HG03066 (cell line): ENCODE measurements at regions not wholly inside any gene's neighbourhood (a gene's known extent, or its start where the extent isn't known, plus 50 kb on each side); places are given as distances from the start of the nearest gene placed in this dataset.
"Not testable (repeated sequence)": the region's sequence is repeated elsewhere in the genome, so short reads cannot be mapped to it uniquely, and the experiment has no call there.

Source experiments
- ATAC-seq: cut with Tn5 transposase; IDR thresholded peaks from one replicate; pipeline ENCODE4 v1.9.1; 2021; ENCODE audit warnings: low read depth; ENCODE audit not compliant: unreplicated experiment

DNA sequence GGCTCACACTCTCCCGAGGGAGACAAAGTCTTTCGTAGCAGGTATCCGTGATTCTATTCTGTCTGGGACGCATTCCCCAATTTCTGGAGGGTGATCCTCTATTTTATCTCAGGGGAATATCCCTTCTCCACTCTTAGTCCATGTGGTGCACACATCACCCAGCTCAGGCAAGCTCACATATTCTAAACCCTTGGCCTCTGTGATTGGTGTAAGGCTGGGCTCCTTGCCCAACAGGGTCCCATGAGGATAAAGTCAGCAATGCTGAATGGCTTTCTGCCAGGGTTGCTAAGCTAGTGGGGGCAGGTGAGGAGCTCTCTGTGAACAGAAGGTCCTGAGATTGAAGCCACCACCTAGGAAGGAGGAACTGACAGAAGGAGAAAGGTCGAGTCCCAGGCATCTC lies 137.2 kb downstream of the CDH26 start:
- ATAC-seq: no peak

DNA sequence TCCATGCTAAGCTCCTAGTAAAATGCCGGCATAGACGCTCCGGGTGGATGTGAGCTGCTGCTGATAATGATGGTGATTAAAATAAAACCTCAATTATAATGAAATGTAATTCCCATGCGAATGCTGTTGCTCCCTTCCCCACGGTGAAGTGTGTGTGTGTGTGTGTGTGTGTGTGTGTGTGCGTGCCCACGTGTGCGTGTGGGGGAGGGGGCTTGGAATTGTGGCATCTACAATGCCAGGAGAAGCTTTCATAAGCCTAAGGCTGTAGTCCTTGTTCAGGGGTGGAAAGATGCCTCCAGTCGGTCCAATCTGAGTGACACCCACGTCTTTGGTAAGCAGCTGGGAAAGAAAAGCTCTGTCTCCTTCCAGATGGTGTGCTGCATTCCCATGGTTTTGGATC lies 137.9 kb downstream of the CDH26 start:
- no peak for ATAC-seq

DNA sequence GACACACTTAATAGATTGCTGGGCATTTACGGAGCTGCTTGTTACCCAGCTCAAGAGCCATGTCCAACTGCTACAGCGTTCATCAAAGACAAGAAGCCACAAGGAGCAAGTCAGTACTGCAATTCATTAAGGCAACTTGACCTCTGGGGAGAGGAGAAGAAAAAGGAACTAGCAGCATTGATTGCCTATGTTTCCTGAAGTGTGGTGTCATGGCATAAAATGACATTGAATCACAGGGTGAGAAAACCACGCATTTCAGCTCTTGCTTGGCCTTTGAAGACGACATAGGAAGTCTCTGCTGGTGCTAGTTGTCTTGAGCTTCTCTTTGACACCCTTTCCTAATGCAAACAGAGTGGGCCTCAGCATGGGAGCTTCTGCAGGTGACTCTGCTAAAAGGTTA lies 139.1 kb downstream of the CDH26 start:
- no peak for ATAC-seq

DNA sequence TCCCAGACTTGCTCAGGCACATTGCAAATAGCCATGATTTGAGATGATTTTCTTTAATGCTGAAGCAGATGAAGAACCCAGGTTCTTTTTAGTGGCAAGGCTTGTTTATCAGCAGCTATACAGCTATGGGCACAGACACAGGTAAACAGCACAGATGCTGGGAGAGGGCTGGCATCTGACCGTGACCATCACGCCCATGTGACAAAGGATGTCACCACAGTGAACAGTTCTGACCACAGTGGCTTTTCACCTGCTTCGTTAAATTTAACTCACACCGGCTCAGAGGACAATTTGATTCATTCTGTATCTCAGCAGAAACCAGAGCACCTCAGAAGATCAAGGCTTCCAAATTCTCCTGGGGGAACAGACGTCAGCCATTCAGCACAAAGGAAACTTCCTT lies 142.6 kb downstream of the CDH26 start:
- ATAC-seq: no peak

DNA sequence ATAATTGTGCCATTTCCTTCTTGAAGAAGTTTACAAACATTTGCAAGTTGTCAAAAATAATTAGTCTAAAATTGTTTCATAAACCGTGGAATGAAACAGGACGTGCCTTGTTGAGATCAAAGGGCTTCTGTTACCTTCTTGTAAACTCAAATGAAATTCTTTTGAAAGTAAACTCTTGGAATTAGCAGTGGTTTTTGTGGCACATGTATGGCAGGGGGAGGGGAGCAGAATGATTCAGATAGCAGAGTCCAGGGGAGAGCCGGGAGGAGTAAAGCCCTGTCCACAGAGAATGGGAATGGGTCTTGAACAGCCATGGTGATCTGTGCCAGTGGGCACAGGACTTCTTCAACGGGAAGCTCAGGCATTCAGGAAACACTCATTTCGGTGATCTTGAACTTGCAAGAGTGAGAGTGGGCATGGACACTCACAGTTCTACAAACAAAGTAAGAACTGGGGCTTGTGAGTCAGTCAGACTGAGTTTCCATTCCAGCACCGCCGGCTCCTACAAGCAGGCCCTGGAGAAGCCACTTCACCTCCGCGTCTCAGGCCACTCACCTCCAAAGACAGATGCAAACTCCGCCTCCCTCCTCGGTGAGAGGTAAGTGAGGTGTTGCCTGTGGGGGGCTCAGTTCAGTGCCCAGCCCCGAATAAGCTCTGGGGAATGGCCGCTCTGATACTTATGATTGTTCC lies 143.1 kb downstream of the CDH26 start:
- no peak for ATAC-seq

DNA sequence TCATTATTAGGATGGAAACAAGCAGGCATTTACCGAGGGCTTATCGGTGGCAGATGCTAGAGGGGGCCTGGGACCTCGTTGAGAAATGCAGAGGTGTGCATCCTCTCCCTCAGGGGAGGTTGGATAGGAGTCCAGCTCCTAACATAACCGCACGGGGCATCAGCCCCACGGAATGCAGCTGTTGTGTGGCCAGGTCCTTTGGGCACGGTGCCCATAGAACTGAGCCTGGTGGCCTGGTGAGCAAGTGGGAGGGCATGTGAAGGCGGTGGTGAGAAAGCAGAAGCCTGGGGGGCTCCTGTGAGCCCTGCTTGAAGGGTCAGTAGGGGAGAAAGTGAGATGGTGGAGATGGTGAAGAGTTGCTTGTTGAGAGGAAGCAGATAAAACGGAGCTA lies 143.7 kb downstream of the CDH26 start:
- no peak for ATAC-seq

DNA sequence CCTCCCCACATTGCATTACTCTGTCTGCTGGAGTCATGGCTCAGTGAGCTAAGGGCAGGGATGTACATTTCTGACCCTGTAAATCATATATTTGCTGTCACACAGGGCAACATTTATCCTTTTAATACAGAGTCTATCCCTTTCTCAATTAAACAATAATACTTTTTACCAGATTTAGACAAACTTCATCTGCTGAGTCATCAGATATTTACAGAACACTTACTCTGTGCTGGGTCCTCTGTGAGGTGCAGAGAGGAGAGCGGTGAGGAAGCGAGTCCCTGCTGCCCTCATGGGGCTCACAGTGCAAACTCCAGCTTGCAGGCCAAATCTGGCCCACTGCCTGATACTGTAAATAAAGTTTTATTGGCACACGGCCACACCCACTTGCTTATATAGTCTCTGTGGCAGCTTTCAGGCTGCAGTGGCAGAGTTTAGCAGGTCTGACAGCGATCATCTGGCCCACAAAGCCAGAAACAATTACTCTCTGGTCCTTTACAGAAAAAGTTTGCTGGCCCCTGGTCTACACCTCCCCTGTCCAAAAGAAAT lies 144.5 kb downstream of the CDH26 start:
- no peak for ATAC-seq

DNA sequence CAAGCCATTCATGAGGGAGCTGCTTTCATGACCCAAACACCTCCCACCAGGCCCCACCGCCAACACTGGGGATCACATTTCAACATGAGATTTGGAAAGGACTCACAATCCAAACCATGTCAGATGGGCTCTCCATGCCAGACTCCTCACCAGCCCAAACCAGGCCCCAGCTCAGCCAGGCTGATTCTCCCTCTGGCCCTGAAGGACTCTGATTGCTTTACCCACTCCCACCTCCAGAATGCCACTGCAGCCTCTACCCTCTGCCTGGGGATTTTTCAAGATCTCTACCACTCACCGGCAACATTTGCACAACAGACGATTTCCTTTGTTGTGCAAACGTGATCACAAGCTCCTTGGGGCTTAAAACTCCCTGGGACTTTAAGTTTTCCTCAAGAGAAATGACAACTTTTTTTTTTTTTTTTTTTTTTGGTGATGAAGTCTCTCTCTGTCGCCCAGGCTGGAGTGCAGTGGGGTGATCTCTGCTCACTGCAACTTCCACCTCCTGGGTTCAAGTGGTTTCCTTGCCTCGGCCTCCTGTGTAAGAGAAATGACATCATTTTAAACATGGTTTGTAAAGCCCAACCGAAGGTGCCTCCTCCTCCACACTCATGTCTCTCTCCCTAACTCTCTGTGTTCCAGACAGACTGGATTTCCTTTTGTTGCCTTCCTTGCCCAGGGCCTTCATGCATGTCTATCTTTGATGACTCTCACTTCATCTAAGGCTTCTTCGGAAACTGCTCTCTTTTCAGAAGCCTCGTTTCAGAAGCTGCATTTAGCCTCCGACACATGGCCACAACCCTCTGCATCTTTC lies 147.0 kb downstream of the CDH26 start:
- ATAC-seq: no peak

DNA sequence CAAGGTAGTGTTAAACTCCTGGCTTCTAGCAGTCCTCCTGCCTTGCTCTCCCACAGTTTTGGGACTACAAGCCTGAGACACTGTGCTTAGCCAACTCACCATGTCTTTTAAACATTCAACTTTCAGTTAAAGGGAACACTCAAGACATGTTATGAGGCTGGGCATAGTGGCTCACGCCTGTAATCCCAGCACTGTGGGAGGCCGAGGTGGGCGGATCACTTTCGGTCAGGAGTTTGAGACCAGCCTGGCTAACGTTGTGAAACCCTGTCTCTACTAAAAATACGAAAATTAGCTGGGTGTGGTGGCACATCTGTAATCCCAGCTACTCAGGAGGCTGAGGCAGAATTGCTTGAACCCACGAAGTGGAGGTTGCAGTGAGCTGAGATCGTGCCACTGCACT lies 148.0 kb downstream of the CDH26 start:
- ATAC-seq: not testable (repeated sequence)

DNA sequence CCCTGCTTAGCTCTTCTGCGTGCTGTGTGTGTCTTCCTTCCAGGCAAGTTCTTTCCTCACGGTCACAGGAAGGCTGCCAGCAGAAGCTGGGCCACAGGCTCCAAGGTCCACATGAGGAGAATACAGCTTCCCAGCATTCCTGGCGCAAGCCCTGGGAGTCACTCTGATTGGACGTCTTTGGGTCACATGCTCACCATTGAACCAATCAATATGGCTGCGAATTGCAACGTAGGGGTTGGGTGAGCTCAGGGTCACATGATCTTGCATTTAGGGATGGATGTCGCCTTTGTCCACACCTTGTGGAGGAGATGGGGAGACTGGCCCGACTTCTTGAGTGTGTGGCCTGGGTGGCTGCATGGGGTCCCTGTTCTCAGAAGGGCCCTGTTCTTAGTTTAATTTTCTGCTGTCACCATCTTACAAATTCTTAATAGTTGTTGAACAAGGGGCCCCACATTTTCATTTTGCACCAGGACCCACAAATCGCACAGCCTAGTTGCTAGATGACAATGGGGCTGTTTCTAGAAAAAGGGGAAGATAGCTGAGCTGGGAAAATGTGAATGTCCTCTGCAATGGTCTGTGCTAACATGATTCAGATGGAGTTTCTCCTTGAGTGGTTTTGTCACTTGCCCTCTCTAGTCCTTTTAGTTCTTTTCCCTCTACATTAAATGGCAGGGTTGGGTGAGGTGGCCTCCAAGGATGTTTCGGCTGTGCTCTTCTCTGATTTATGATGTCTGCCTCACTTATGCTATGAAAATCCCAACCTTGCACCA lies 149.6 kb downstream of the CDH26 start:
- no peak for ATAC-seq

DNA sequence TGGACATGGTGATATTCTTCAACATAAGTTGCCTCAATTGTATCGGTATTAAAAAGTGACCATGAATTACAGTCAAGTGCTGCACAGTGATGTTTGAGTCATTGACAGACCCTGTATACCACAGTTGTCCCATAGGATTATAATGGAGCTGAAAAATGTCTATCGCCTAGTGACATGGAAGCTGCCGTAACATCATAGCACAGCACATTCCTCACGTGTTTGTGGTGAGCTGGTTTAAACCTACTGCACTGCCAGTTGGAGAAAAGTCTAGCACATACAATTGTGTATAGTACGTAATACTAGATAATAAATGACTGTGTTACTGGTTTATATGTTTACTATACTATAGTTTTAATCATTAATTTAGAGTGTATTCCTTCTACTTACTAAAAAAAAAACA lies 150.2 kb downstream of the CDH26 start:
- no peak for ATAC-seq

DNA sequence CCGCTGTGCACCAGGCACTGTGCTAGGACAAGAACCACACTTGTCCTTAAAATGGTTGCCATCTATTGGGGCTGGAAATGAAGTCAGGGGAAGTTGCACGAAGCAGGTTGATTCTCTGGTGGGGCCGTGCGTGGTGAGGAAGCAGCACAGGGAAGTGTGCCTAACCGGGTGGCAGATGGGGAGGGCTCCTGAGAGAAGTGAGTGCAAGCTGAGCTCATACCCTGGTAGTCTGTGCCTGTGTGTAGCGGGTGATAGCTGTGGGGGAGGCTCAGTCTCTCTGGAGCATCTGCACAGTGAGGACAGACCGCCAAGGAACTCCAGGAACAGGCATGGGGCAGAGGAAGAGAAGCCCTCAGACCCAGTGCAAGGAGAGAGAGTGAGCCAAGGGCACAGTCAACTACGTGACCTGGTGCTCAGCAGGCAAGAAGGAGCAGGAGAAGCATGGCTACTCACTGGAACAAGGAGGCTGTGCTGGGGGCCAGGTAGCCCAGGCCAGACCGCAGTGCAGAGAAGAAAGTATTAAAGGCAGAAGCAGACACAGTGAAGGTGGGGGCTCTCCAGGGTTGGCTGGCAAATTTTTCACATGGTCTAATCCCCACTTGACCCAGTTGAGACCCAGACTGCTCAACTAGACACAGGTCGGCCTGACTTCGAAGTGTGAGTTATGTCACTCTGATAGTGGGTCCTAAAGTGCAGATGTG lies 155.0 kb downstream of the CDH26 start:
- no peak for ATAC-seq

DNA sequence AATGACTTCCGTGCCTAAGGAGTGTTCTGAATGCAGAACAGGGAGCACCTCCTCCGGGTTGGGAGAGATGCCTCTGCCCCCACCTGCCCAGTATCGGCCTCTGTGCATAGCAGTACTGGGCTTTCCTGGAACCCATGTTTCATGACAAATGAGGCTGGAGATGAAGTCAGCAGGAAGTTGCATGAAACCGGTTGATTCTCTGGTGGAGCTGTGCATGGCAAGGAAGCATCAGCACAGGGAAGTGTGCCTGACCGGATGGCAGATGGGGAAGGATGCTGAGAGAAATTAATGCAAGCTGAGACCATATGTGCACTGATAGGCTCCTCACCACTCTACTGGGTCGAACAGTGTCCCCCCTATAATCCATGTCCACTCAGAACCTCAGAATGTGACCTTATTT lies 155.5 kb downstream of the CDH26 start:
- ATAC-seq: no peak

DNA sequence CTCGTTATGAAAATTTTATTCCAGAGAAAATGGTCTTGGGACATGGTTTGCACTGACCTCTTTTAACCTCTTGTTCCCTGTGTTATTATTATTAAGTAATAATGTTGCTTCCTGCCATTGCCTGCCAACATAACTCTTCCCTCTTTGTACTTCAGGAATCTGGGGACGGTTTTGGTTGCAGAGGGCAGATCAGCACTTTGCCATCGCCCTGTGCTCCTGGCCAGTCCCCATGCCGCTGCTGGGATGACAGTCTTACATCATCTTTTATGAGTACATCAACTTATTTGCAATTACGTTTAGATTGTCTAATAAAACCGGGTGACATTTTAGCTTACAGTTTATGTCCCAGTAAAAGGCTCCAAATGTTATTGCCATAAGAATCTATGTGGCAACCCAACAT lies 157.2 kb downstream of the CDH26 start:
- ATAC-seq: no peak

DNA sequence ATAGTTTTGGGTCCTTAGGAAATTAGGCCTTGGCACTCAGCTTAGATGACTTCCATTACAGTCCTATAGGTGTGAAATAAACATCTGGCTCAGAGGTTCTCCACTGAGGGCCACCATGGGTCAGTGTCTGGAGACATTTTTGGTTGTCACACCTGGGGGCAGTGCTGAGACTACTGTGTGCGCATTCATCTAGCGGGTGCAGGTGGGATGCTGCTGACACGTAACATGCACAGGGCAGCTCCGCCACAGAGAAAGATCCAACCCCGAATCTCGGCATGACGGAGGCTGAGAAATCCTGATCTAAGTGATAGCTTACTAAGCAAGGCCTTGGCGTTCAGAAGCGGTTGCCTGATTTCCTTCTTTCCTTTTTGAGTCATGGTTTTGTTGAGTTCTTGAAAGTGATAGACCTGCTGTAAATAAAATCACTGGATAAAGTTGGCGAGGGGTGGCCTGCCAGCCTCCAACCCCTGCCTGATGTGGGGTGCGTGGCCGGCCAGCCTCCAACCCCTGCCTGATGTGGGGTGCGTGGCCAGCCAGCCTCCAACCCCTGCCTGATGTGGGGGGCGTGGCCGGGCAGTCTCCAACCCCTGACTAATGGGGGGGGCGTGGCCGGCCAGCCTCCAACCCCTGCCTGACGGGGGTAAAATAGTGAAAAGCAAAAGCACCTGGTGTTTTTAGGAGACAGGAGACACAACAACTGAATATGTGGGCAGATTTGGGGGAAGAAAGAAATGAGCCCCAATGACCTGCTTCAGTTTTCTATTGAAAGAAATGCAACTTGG lies 158.1 kb downstream of the CDH26 start:
- no peak for ATAC-seq

DNA sequence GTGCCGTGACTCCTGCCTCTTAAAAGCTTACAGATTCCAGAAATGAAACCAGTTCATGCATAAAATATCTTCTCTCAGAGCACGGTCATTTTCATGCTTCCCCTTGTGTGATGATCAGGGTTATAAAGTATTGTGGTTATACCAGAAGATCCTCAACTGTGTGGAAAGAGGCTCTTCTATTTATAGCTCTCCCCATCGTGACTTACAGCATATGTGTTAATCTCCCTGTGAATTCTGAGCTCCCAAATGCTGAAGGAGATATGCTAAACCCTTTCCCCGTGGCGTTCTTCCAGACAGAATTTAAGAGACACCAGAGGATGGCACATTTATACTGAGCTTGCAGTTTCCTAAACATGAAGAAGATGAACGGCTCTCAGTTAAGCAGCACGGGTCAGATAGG lies 158.8 kb downstream of the CDH26 start:
- no peak for ATAC-seq

DNA sequence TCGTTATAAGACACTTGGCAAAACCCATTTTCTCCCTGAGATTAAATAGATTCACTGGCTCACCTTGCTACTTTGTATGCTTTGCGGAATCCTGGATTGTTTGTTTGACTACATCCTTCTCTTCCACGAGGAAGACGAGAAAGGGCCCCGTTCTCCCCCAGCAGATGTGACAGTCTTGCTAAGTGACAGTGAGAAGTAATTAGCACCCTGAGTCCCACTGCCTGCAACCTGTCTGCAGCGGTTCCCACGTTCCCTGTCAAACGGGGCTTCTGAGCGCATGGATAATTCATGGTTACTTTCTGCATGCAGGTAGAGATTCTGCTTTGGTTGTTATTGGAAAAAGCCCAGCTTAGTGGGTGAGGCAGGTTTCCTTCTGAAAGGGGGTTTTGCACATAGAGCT lies 163.7 kb downstream of the CDH26 start:
- ATAC-seq: no peak

DNA sequence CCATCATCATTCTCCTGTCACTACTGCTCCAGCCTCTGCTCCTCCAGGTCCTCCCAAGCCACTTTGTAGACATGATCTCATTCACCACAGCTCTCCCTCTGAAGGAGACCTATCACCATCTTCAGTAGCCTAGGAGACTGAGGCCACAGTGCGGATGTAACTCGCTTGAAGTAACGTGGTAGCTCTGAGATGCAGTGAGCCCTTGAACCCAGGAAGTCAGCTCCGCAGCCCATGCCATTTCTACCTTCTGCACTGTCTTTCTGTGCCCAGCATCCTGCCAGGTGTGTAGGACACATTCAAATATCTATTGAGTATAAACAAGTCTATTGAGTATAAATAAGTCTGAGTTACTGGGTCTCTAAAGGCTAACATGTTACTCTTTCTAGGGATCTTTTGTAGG lies 164.4 kb downstream of the CDH26 start:
- ATAC-seq: no peak

DNA sequence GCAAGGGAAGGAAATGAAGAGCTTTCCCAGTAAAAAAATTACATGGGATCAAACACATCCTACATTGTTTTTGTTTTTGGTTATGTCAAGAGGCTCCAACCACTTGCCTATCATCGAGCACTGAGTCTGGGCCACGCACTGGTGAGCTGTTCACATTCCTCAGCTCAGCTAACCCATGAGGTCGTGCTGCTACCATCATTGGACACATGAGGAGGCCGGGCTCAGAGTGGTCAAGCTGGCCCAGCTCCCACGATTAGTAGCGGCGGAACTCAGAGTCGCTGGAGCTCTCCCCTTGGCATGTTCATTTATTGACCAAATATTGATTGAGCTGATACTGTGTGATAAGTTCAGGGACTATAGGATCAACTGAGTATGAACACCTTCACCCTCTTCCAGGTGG lies 164.9 kb downstream of the CDH26 start:
- no peak for ATAC-seq

DNA sequence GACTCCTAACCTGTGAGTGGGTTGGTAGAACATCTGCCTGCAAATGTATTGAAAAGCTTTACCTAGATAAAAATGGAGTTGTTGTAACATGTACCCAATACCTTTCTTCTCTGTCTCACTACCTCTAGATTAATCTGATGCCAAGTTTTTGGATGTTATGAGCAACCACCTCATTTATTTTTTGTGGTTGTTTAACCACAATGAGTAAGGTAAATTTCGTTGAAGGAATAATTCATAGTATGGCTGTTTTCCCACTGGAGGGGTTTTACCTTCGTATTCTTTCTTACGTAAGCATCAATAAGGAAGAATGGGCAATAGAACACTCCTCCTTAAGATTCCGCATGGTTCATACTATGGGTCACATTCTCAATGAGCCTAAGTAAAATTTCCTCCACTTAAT lies 165.4 kb downstream of the CDH26 start:
- ATAC-seq: no peak
